ENCODE measurements at regions not wholly inside any gene's neighbourhood (a gene's known extent, or its start where the extent isn't known, plus 50 kb on each side); places are given as distances from the start of the nearest gene placed in this dataset.
"Not testable (repeated sequence)": the region's sequence is repeated elsewhere in the genome, so short reads cannot be mapped to it uniquely, and the experiment has no call there.

- no peak for DNase-seq
Measured at GRCh38 chr4:19191979-19192650, 1059.6 kb upstream of the SLIT2 start.

GRCh38 chr4:19187691-19188090 lies 1064.0 kb upstream of the SLIT2 start:
- no peak for DNase-seq

- no peak for DNase-seq
Measured at GRCh38 chr4:19187096-19187495, 1064.6 kb upstream of the SLIT2 start.

GRCh38 chr4:19181631-19182030 lies 1070.1 kb upstream of the SLIT2 start:
- DNase-seq = not testable (repeated sequence)

- DNase-seq = no peak
Measured at GRCh38 chr4:19178835-19179234, 1072.9 kb upstream of the SLIT2 start.

GRCh38 chr4:19177616-19178015 lies 1074.1 kb upstream of the SLIT2 start:
- DNase-seq = no peak

GRCh38 chr4:19171832-19172231 lies 1079.9 kb upstream of the SLIT2 start:
- DNase-seq = no peak

GRCh38 chr4:19167311-19167710 lies 1084.4 kb upstream of the SLIT2 start:
- no peak for DNase-seq

GRCh38 chr4:19164334-19164733 lies 1087.4 kb upstream of the SLIT2 start:
- DNase-seq = no peak

GRCh38 chr4:19159874-19160273 lies 1091.8 kb upstream of the SLIT2 start:
- DNase-seq = no peak

- DNase-seq = no peak
Measured at GRCh38 chr4:19158107-19158809, 1093.4 kb upstream of the SLIT2 start.

GRCh38 chr4:19156786-19157185 lies 1094.9 kb upstream of the SLIT2 start:
- DNase-seq = no peak

- DNase-seq = peak; percentile 0
Measured at GRCh38 chr4:19155568-19155967, 1096.1 kb upstream of the SLIT2 start.

- DNase-seq = not testable (repeated sequence)
Measured at GRCh38 chr4:19154267-19154666, 1097.4 kb upstream of the SLIT2 start.

GRCh38 chr4:19152264-19152663 lies 1099.4 kb upstream of the SLIT2 start:
- DNase-seq = no peak

GRCh38 chr4:19151684-19152083 lies 1100.0 kb upstream of the SLIT2 start:
- DNase-seq = no peak

- no peak for DNase-seq
Measured at GRCh38 chr4:19146038-19146437, 1105.7 kb upstream of the SLIT2 start.

- no peak for DNase-seq
Measured at GRCh38 chr4:19135895-19136633, 1114.5 kb upstream of the LCORL start.

- DNase-seq = no peak
Measured at GRCh38 chr4:19134685-19135084, 1113.1 kb upstream of the LCORL start.

- DNase-seq = no peak
Measured at GRCh38 chr4:19133315-19133714, 1111.8 kb upstream of the LCORL start.

GRCh38 chr4:19130866-19131265 lies 1109.3 kb upstream of the LCORL start:
- no peak for DNase-seq

GRCh38 chr4:19128176-19128575 lies 1106.6 kb upstream of the LCORL start:
- DNase-seq = no peak

- DNase-seq = no peak
Measured at GRCh38 chr4:19126903-19127302, 1105.3 kb upstream of the LCORL start.

- DNase-seq = no peak
Measured at GRCh38 chr4:19123681-19124080, 1102.1 kb upstream of the LCORL start.

Measured in OCI-M1 (cell line).